ENCODE measurements at regions not wholly inside any gene's neighbourhood (a gene's known extent, or its start where the extent isn't known, plus 50 kb on each side); places are given as distances from the start of the nearest gene placed in this dataset.

DNA sequence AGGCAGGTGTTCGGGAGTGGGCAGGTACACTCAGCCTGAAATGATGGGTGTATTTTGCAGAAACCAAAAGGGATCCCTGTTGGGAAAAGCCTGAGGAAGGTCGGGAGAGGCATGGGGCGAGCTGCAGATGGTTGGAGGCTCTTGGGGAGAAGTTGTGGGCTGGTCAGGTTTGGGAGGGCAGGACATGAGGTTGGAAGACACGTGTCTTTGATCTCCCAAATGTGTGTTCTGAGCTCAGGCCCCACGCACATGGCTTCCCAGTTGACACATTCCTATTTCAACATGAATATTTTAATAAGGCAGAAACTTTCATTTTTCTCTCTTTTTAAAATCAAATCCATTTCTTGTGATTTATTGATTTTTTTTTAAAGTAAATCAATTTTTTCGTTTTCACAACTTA, 1003.3 kb downstream of the TBC1D22A start:
- Histone ChIP-seq H3K4me3 (no peak overlapping the region), H3K9me3 (no peaks in the 10 kb centered on the region), H3K27ac (no peak overlapping the region), H3K4me1 (no peaks in the 10 kb centered on the region), H3K36me3 (no peaks in the 10 kb centered on the region), H3K27me3 (replicated peaks in 1 of 7) (peaks cover 0 to 30% (median 0%) of the 10 kb centered on the region in 7 donors)
- DNase-seq: no peak
- TF ChIP-seq POLR2AphosphoS5 (IDR thresholded peaks at IDR 0.05): no peak
- TF ChIP-seq, protein P1, sequence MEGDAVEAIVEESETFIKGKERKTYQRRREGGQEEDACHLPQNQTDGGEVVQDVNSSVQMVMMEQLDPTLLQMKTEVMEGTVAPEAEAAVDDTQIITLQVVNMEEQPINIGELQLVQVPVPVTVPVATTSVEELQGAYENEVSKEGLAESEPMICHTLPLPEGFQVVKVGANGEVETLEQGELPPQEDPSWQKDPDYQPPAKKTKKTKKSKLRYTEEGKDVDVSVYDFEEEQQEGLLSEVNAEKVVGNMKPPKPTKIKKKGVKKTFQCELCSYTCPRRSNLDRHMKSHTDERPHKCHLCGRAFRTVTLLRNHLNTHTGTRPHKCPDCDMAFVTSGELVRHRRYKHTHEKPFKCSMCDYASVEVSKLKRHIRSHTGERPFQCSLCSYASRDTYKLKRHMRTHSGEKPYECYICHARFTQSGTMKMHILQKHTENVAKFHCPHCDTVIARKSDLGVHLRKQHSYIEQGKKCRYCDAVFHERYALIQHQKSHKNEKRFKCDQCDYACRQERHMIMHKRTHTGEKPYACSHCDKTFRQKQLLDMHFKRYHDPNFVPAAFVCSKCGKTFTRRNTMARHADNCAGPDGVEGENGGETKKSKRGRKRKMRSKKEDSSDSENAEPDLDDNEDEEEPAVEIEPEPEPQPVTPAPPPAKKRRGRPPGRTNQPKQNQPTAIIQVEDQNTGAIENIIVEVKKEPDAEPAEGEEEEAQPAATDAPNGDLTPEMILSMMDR (IDR thresholded peaks at IDR 0.05 in 8 of 11, conservative IDR thresholded peaks at IDR 0.05 in 3 of 11): no peak
- no peak for TF ChIP-seq POLR2A (IDR thresholded peaks at IDR 0.05)
- WGBS, 5 donors: 60 to 79% (median 75%) methylated on average over 6 of the region's 6 CpGs
- intact Hi-C loops (cut with DNase I; ENCODE audit: low total_unique reads): no loop called here

DNA sequence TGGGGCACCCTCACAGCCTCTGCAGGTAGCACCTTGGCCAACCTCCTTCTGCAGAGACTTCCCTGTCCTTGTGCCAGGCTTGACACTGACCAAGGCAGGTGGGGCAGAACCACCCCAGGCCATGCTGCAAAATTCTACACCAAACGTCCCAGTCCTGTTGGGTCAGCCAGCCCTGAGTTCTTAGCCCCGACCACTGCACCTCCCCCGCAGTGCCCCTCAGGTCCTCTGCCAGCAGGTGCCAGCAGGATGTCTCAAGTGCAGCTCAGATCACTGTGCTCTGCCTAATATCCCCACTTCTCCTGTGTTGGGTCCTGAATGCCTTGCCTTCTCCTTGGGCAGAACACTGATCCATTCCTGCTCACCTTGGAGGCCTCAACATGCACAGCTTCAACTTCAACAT, 999.7 kb downstream of the TBC1D22A start:
- Histone ChIP-seq H3K9me3 (peaks cover 0 to 3% (median 0%) of the 10 kb centered on the region in 8 donors), H3K27ac (no peak overlapping the region), H3K36me3 (no peaks in the 10 kb centered on the region), H3K4me1 (no peaks in the 10 kb centered on the region), H3K27me3 (replicated peaks in 1 of 7) (peaks cover 0 to 27% (median 0%) of the 10 kb centered on the region in 7 donors), H3K4me3 (no peak overlapping the region)
- intact Hi-C loops (cut with DNase I; ENCODE audit: low total_unique reads): no loop called here
- WGBS, 5 donors: 74 to 92% (median 83%) methylated on average over 3 of the region's 3 CpGs
- no peak for DNase-seq
- TF ChIP-seq POLR2AphosphoS5 (IDR thresholded peaks at IDR 0.05): no peak
- TF ChIP-seq, protein P1 (IDR thresholded peaks at IDR 0.05 in 8 of 11, conservative IDR thresholded peaks at IDR 0.05 in 3 of 11): no peak
- TF ChIP-seq POLR2A (IDR thresholded peaks at IDR 0.05): no peak

DNA sequence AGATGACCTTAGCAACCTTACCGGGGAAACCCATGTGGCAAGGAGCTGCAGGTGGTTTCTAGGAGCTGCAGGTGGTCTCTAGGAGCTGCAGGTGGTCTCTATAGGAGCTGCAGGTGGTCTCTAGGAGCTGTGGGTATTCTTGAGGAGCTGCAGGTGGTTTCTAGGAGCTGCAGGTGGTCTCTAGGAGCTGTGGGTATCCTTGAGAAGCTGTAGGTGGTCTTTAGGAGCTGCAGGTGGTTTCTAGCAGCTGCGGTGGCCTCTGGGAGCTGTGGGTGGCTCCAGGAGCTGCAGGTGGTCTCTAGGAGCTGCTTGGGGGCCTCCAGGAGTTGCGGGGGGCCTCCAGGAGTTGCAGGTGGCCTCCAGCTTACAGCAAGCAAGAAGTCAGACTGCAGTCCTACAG, 997.5 kb downstream of the TBC1D22A start:
- Histone ChIP-seq H3K36me3 (no peaks in the 10 kb centered on the region), H3K4me3 (no peak overlapping the region), H3K4me1 (no peaks in the 10 kb centered on the region), H3K9me3 (peaks cover 0 to 6% (median 0%) of the 10 kb centered on the region in 8 donors), H3K27ac (no peak overlapping the region), H3K27me3 (replicated peaks in 1 of 7) (peaks cover 0 to 17% (median 0%) of the 10 kb centered on the region in 7 donors)
- TF ChIP-seq, protein P1 (IDR thresholded peaks at IDR 0.05 in 8 of 11, conservative IDR thresholded peaks at IDR 0.05 in 3 of 11): no peak
- TF ChIP-seq POLR2AphosphoS5 (IDR thresholded peaks at IDR 0.05): no peak
- no peak for TF ChIP-seq POLR2A (IDR thresholded peaks at IDR 0.05)
- WGBS, 5 donors: 52 to 85% (median 76%) methylated on average over 2 to 3 of the region's 3 CpGs
- DNase-seq: no peak
- intact Hi-C loops (cut with DNase I; ENCODE audit: low total_unique reads): no loop called here

DNA sequence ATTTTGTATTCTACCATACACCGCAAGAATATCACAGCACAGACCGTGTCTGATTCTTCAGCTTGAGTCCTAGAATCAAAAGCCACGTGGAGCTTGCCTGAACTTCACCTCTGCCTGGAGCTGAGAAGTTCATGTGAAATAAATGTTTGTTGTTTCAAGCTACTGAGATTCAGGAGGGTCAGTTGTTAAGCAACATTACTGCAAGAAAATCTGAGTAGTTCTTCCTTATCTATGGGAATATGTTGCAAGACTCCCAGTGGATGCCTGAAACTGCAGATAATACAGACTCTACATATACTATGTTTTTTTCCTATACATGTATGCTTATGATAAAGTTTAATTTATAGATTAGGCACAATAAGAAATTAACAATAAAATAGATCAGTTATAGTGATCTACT, 995.3 kb downstream of the TBC1D22A start:
- H3K36me3 ChIP-seq: no peaks in the 10 kb centered on the region
- DNase-seq: no peak
- H3K4me3 ChIP-seq: no peak overlapping the region
- H3K9me3 ChIP-seq: peaks cover 0 to 6% (median 0%) of the 10 kb centered on the region in 8 donors
- no peak overlapping the region for H3K27ac ChIP-seq
- WGBS, 5 donors: 49 to 86% (median 81%) methylated on average over 3 of the region's 3 CpGs
- no peaks in the 10 kb centered on the region for H3K4me1 ChIP-seq
- peaks cover 0 to 11% (median 0%) of the 10 kb centered on the region in 7 donors for H3K27me3 ChIP-seq (replicated peaks in 1 of 7)
- intact Hi-C loops (cut with DNase I; ENCODE audit: low total_unique reads): no loop called here
- TF ChIP-seq POLR2AphosphoS5 (IDR thresholded peaks at IDR 0.05): no peak
- TF ChIP-seq, protein P1 (IDR thresholded peaks at IDR 0.05 in 8 of 11, conservative IDR thresholded peaks at IDR 0.05 in 3 of 11): no peak
- TF ChIP-seq POLR2A (IDR thresholded peaks at IDR 0.05): no peak

All from spleen (tissue), 11 donors.